Thyroid gland (tissue), 4 donors: ENCODE measurements at regions not wholly inside any gene's neighbourhood (a gene's known extent, or its start where the extent isn't known, plus 50 kb on each side); places are given as distances from the start of the nearest gene placed in this dataset.
"Not testable (repeated sequence)": the region's sequence is repeated elsewhere in the genome, so short reads cannot be mapped to it uniquely, and the experiment has no call there.

ENCODE experiments used
- DNase-seq, 2 donors: peaks; one replicate each; pipeline ENCODE4 v3.0.0-alpha.2; 2019
- H3K27ac ChIP-seq, 3 donors: fragments of 200-600 bp; sonication (generic); 1 replicate in 2 of 3; 2 replicates in 1 of 3; pipeline ENCODE4 v1.5.1; 2016 to 2019; ENCODE audit warnings: mild to moderate bottlenecking in 1 of 3, moderate library complexity in 1 of 3
- H3K27me3 ChIP-seq: fragments of 200-600 bp; sonication (generic); one replicate; pipeline ENCODE4 v1.5.1; 2019
- H3K36me3 ChIP-seq, 2 donors: fragments of 200-600 bp; sonication (generic); one replicate each; pipeline ENCODE4 v1.5.1; 2016 to 2019
- H3K4me1 ChIP-seq, 2 donors: fragments of 200-600 bp; sonication (generic); one replicate each; pipeline ENCODE4 v1.5.1; 2017 to 2019
- H3K4me3 ChIP-seq, 3 donors: fragments of 200-600 bp; sonication (generic); replicated peaks in 1 of 3; 1 replicate in 2 of 3; 2 replicates in 1 of 3; pipeline ENCODE4 v1.5.1; 2016; ENCODE audit warnings: mild to moderate bottlenecking in 1 of 3
- H3K9me3 ChIP-seq: fragments of 200-600 bp; sonication (generic); one replicate; pipeline ENCODE4 v1.5.1; 2017
- CTCF ChIP-seq, 6 experiments: fragments of 200-600 bp in 3 of 6; fragments of 450-650 bp in 3 of 6; sonication (generic) in 3 of 6; IDR thresholded peaks; one replicate each; pipeline ENCODE4 v1.5.1; 2016 to 2019; ENCODE audit warnings: antibody characterized with exemption in 6 of 6, mild to moderate bottlenecking in 2 of 6, inconsistent platforms in 1 of 6, moderate library complexity in 1 of 6
- POLR2A ChIP-seq, 2 donors: fragments of 450-650 bp; IDR thresholded peaks; one replicate each; pipeline ENCODE4 v1.6.1; 2017; ENCODE audit warnings: antibody characterized with exemption in 2 of 2, mild to moderate bottlenecking in 2 of 2, moderate library complexity in 1 of 2
- WGBS, 2 donors: methylation state at CpG; one replicate each; pipeline ENCODE4 v1.1.5; 2017; 5-methylcytosine and 5-hydroxymethylcytosine counted together
- intact Hi-C: fragments of 100-400 bp; cut with DNase I; formaldehyde crosslinking; loops from one replicate; pipeline ENCODE4 v1.15.1; 2023

- Histone ChIP-seq H3K4me3 (no peak overlapping the region), H3K27me3 (no peaks in the 10 kb centered on the region), H3K36me3 (no peaks in the 10 kb centered on the region), H3K4me1 (peaks cover 0 to 8% of the 10 kb centered on the region in 2 donors), H3K27ac (no peak overlapping the region), H3K9me3 (no peaks in the 10 kb centered on the region)
- 69 to 78% methylated on average over 4 of the region's 4 CpGs for WGBS, 2 donors
- TF ChIP-seq POLR2A (IDR thresholded peaks at IDR 0.05): no peak
- TF ChIP-seq CTCF (IDR thresholded peaks at IDR 0.05): no peak
- intact Hi-C loops: no loop called here
- no peak for DNase-seq
These were observed 711.8 kb upstream of the CTNND2 start for GRCh38 chr5:12616093-12616492.

GRCh38 chr5:12615141-12615820 lies 711.0 kb upstream of the CTNND2 start:
- intact Hi-C loops: no loop called here
- Histone ChIP-seq H3K27me3 (no peaks in the 10 kb centered on the region), H3K4me3 (no peak overlapping the region), H3K9me3 (no peaks in the 10 kb centered on the region), H3K4me1 (peaks cover 0 to 8% of the 10 kb centered on the region in 2 donors), H3K27ac (peak overlapping the region in 1 of 3 donors; percentile 51), H3K36me3 (no peaks in the 10 kb centered on the region)
- no peak for DNase-seq
- TF ChIP-seq POLR2A (IDR thresholded peaks at IDR 0.05): no peak
- TF ChIP-seq CTCF (IDR thresholded peaks at IDR 0.05): no peak
- 36 to 38% methylated on average over 3 of the region's 3 CpGs for WGBS, 2 donors

- Histone ChIP-seq H3K27me3 (no peaks in the 10 kb centered on the region), H3K36me3 (no peaks in the 10 kb centered on the region), H3K9me3 (no peaks in the 10 kb centered on the region), H3K4me1 (peaks cover 0 to 8% of the 10 kb centered on the region in 2 donors), H3K4me3 (no peak overlapping the region), H3K27ac (peak overlapping the region in 1 of 3 donors; percentile 51)
- intact Hi-C loops: no loop called here
- DNase-seq: no peak
- TF ChIP-seq POLR2A (IDR thresholded peaks at IDR 0.05): no peak
- no peak for TF ChIP-seq CTCF (IDR thresholded peaks at IDR 0.05)
- WGBS, 2 donors: 36 to 50% methylated on average over 1 of the region's 1 CpG
These were observed 710.4 kb upstream of the CTNND2 start for GRCh38 chr5:12614608-12615007.

- H3K36me3 ChIP-seq: no peaks in the 10 kb centered on the region
These were observed 706.9 kb upstream of the CTNND2 start for GRCh38 chr5:12611132-12611531.

GRCh38 chr5:12607817-12608216 lies 703.6 kb upstream of the CTNND2 start:
- DNase-seq, H3K4me3 ChIP-seq, H3K36me3 ChIP-seq, H3K27me3 ChIP-seq, intact Hi-C loops, H3K9me3 ChIP-seq, H3K27ac ChIP-seq, H3K4me1 ChIP-seq: not testable (repeated sequence)
- 43 to 49% methylated on average over 2 of the region's 2 CpGs for WGBS, 2 donors

More at GRCh38 chr5:12611132-12611531, 706.9 kb upstream of the CTNND2 start:
- intact Hi-C loops: no loop called here
- Histone ChIP-seq H3K4me1 (peaks cover 0 to 8% of the 10 kb centered on the region in 2 donors), H3K27me3 (no peaks in the 10 kb centered on the region), H3K27ac (no peak overlapping the region), H3K4me3 (no peak overlapping the region), H3K9me3 (no peaks in the 10 kb centered on the region)
- no peak for TF ChIP-seq CTCF (IDR thresholded peaks at IDR 0.05)
- no peak for TF ChIP-seq POLR2A (IDR thresholded peaks at IDR 0.05)
- DNase-seq: no peak
